K562 (cell line): ENCODE measurements at regions not wholly inside any gene's neighbourhood (a gene's known extent, or its start where the extent isn't known, plus 50 kb on each side); places are given as distances from the start of the nearest gene placed in this dataset.

Experiments used
- ATAC-seq: fragments of 200-7000 bp; cut with Tn5 transposase; 3 replicates; pipeline ENCODE4 v1.9.1; 2020; ENCODE audit warnings: moderate library complexity
- BruUV-seq: library from RNA; stranded (reverse); fragments of 400-500 nt; replicated peaks from 2 replicates; lab custom pipeline; 2021; lab: Mats Ljungman, UMichigan
- CTCF ChIA-PET: fragments of 300-600 bp; formaldehyde crosslinking; extraction: SDS; loops from one replicate; lab custom pipeline; 2021; ENCODE audit warnings: low intra/inter-chr PET ratio; lab: Yijun Ruan, JAX
- POLR2A ChIA-PET: fragments of 300-600, 350-650 bp; sonication (Branson Sonifier 250); formaldehyde crosslinking; extraction: SDS; loops from one replicate; lab custom pipeline; 2021; ENCODE audit warnings: antibody characterized with exemption, inconsistent platforms; lab: Yijun Ruan, JAX
- DNase-seq, 4 experiments: peaks; one replicate each; pipeline versions ENCODE4 v3.0.0 to v3.0.0-alpha.2; 2011 to 2018; ENCODE audit warnings: low spot score in 3 of 4, mixed read lengths in 3 of 4; ENCODE audit errors: extremely low read depth in 1 of 4
- FAIRE-seq: peaks from 2 replicates; lab custom pipeline; 2011; peaks lifted over from hg19 to GRCh38; lab: Jason Lieb, UNC
- H2AFZ ChIP-seq: 2 replicates; pipeline ENCODE4 v1.6.0; 2011; ENCODE audit warnings: low read depth, low read length, control low read depth, inconsistent platforms
- H3K27ac ChIP-seq: fragments of 200-600 bp; 3 replicates; pipeline ENCODE4 v1.8.0; 2011; ENCODE audit warnings: low read depth, mild to moderate bottlenecking, control low read depth, inconsistent platforms, low read length, moderate library complexity, mixed read lengths; ENCODE audit errors: extremely low read depth
- H3K27me3 ChIP-seq, 2 experiments: fragments of 300-600 bp in 1 of 2; 2 replicates in 1 of 2; 3 replicates in 1 of 2; pipeline versions ENCODE4 v1.6.0 to v1.8.0; 2011; ENCODE audit warnings: inconsistent platforms in 2 of 2, low read length in 2 of 2, mild to moderate bottlenecking in 1 of 2, mixed read lengths in 1 of 2, moderate library complexity in 1 of 2; ENCODE audit not compliant: control insufficient read depth in 2 of 2, insufficient read depth in 2 of 2
- H3K36me3 ChIP-seq: fragments of 300-600 bp; 3 replicates; pipeline ENCODE4 v1.8.0; 2011; ENCODE audit warnings: mild to moderate bottlenecking, low read length, inconsistent platforms; ENCODE audit not compliant: control insufficient read depth, insufficient read depth
- H3K4me1 ChIP-seq, 2 experiments: fragments of 200-600 bp in 1 of 2; replicated peaks in 1 of 2; 2 replicates in 1 of 2; 3 replicates in 1 of 2; pipeline versions ENCODE4 v1.5.1 to v1.8.0; 2011; ENCODE audit warnings: inconsistent platforms in 2 of 2, low read length in 2 of 2, mild to moderate bottlenecking in 1 of 2, mixed read lengths in 1 of 2, moderate library complexity in 1 of 2; ENCODE audit not compliant: control insufficient read depth in 2 of 2, insufficient read depth in 2 of 2
- H3K4me2 ChIP-seq: 2 replicates; pipeline ENCODE4 v1.6.1; 2011; ENCODE audit warnings: low read length, control low read depth, inconsistent platforms, mixed read lengths; ENCODE audit not compliant: insufficient read depth
- H3K4me3 ChIP-seq: fragments of 200-600 bp; sonication (generic), shearing (Covaris generic); 2 replicates; pipeline ENCODE4 v1.5.1; 2016; ENCODE audit warnings: control low read depth, inconsistent platforms
- H3K79me2 ChIP-seq: fragments of 200-600 bp; 3 replicates; pipeline ENCODE4 v1.8.0; 2011; ENCODE audit warnings: low read length, inconsistent platforms; ENCODE audit not compliant: control insufficient read depth, insufficient read depth
- H3K9ac ChIP-seq, 2 experiments: 2 replicates each; pipeline versions ENCODE4 v1.6.0 to v1.6.1; 2011; ENCODE audit warnings: low read depth in 2 of 2, low read length in 2 of 2, control low read depth in 1 of 2, inconsistent platforms in 1 of 2, mild to moderate bottlenecking in 1 of 2, mixed read lengths in 1 of 2; ENCODE audit not compliant: insufficient read depth in 1 of 2
- H3K9me1 ChIP-seq: one replicate; pipeline ENCODE4 v1.6.0; 2011; ENCODE audit warnings: inconsistent platforms, mild to moderate bottlenecking, low read length, moderate library complexity; ENCODE audit not compliant: control insufficient read depth, insufficient read depth
- H3K9me3 ChIP-seq: replicated peaks from 2 replicates; pipeline ENCODE4 v1.5.1; 2011; ENCODE audit warnings: low read depth, low read length, inconsistent platforms; ENCODE audit not compliant: control insufficient read depth, insufficient read depth
- H4K20me1 ChIP-seq: replicated peaks from 2 replicates; pipeline ENCODE4 v1.6.1; 2011; ENCODE audit warnings: low read length, inconsistent platforms, mixed read lengths; ENCODE audit not compliant: control insufficient read depth, insufficient read depth
- CTCF ChIP-seq, 3 experiments: IDR thresholded peaks in 2 of 3; conservative IDR thresholded peaks in 1 of 3; 2 replicates each; pipeline ENCODE4 v1.5.1; 2011 to 2012; ENCODE audit warnings: low read length in 3 of 3, mild to moderate bottlenecking in 3 of 3, control low read depth in 2 of 3, improper control_type of control experiment in 1 of 3, inconsistent platforms in 1 of 3, low read depth in 1 of 3, mixed read lengths in 1 of 3, moderate library complexity in 1 of 3; ENCODE audit not compliant: insufficient read depth in 2 of 3
- ETV6 ChIP-seq, 3 experiments: fragments of 150-350 bp in 1 of 3; sonication (generic) in 1 of 3; formaldehyde crosslinking in 1 of 3; IDR thresholded peaks; 2 replicates each; pipeline versions ENCODE4 v1.6.1 to v1.8.0; 2014 to 2022; ENCODE audit warnings: borderline replicate concordance in 2 of 3, low read depth in 2 of 3, antibody characterized with exemption in 1 of 3, low read length in 1 of 3, mild to moderate bottlenecking in 1 of 3, missing genetic modification reagents in 1 of 3
- HNRNPLL ChIP-seq: fragments of 200-400 bp; formaldehyde crosslinking; IDR thresholded peaks from 2 replicates; pipeline ENCODE4 v1.6.1; 2017; ENCODE audit warnings: low read length, low read depth, mild to moderate bottlenecking; ENCODE audit not compliant: poor library complexity, severe bottlenecking
- RAD21 ChIP-seq, 2 experiments: fragments of 250-450 bp in 1 of 2; fragments of 450-650 bp in 1 of 2; sonication (Bioruptor Pico) in 1 of 2; formaldehyde crosslinking in 1 of 2; IDR thresholded peaks in 1 of 2; conservative IDR thresholded peaks in 1 of 2; 2 replicates each; pipeline versions ENCODE4 v1.4.0 to v1.8.0; 2020 to 2022; ENCODE audit warnings: mild to moderate bottlenecking in 2 of 2, moderate library complexity in 1 of 2
- ZBTB33 ChIP-seq: sonication (generic); formaldehyde crosslinking; IDR thresholded peaks from 2 replicates; pipeline ENCODE4 v1.8.1; 2023; ENCODE audit warnings: mild to moderate bottlenecking, missing genetic modification reagents
- ZNF717 ChIP-seq: fragments of 250-450 bp; sonication (Bioruptor Pico); IDR thresholded peaks from 2 replicates; pipeline ENCODE4 v1.5.0; 2021
- WGBS: fragments of 100-300 bp; shearing (Covaris generic); methylation state at CpG from one replicate; pipeline ENCODE4 v1.1.6; 2016; ENCODE audit warnings: low coverage, mixed read lengths; ENCODE audit not compliant: insufficient coverage; ENCODE audit errors: missing lambda C conversion rate; 5-methylcytosine and 5-hydroxymethylcytosine counted together
- in situ Hi-C: fragments of 300-500 bp; cut with MboI; formaldehyde crosslinking; loops from 4 replicates; pipeline ENCODE4 v1.15.0; 2018; ENCODE audit warnings: inconsistent platforms, mixed read lengths
- intact Hi-C: fragments of 100-400 bp; cut with micrococcal nuclease; formaldehyde crosslinking; loops from 2 replicates; pipeline ENCODE4 v1.14.2; 2022

DNA sequence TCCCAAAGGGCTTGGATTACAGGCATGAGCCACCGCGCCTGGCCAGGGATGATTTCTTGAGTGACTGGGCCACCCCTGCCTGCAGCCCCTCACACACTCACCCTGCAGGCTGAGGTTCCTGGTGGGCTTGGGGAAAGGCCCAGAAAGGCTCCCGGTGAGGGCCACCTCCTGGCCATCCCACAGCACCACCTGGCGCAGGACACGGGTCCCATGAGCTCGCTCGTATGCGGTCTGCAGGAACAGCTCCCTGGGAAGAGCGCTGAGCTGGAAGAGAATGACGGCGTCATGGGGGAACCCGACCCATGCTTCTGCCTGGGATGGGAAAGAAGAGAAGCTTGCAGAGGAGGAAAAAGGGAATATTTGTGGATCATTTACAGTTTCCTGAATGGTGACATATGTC, 59.3 kb downstream of the RMI2 start:
- no peak overlapping the region for H3K27ac ChIP-seq
- no peak overlapping the region for H2AFZ ChIP-seq
- H3K27me3 ChIP-seq: peaks cover 3 to 49% of the 10 kb centered on the region in 2 experiments; a peak in 4 of 5 replicates
- CTCF ChIA-PET: interaction anchor here (0.9 to 1.9 kb wide), 2 partner anchors 8 to 441 kb away, joined by 4 to 7 read pairs; no protein-coding TSS in a partner anchor
- no peaks in the 10 kb centered on the region for H3K79me2 ChIP-seq
- no peak overlapping the region for H3K4me2 ChIP-seq
- FAIRE-seq (no peak), DNase-seq (no peak), ATAC-seq (0 out of 3 replicates have a peak, but pooled peaks have one; percentile 33)
- no peaks in the 10 kb centered on the region for H3K9me3 ChIP-seq
- 0 out of 2 replicates have a peak, but pooled peaks cover 3% of the 10 kb centered on the region for H4K20me1 ChIP-seq
- no peaks in the 10 kb centered on the region for H3K36me3 ChIP-seq
- H3K4me1 ChIP-seq: peaks cover 0 to 23% of the 10 kb centered on the region in 2 experiments; a peak in 2 of 5 replicates
- POLR2A ChIA-PET: interaction anchor here (0.7 kb wide), 1 partner anchor 171 kb away, joined by 4 read pairs; no protein-coding TSS in a partner anchor
- BruUV-seq: no TSS peak
- in situ Hi-C loops: loop anchor here (5.0 to 10.0 kb wide), 2 partner anchors 250 to 408 kb away; no protein-coding TSS in a partner anchor
- 21% methylated on average over 12 of the region's 12 CpGs for WGBS
- TF ChIP-seq CTCF (IDR thresholded peaks at IDR 0.05 in 2 of 3, conservative IDR thresholded peaks at IDR 0.05 in 1 of 3; ENCODE audit: insufficient read depth in 2 of 3, low read depth in 1 of 3, low read length in 3 of 3) (peak in 2 of 3 experiments; percentile 10 to 12; a peak in 1 of 6 replicates), RAD21 (CRISPR knock-in tag; conservative IDR thresholded peaks at IDR 0.05 in 1 of 2, IDR thresholded peaks at IDR 0.05 in 1 of 2) (peak in 1 of 2 experiments; percentile 22; a peak in 1 of 4 replicates), ZNF717 (no peak), ETV6 (IDR thresholded peaks at IDR 0.05; ENCODE audit: borderline replicate concordance in 1 of 2, low read depth in 2 of 2, low read length in 1 of 2) (no peak), ETV6 (CRISPR knock-in tag; IDR thresholded peaks at IDR 0.05; ENCODE audit: borderline replicate concordance) (no peak), HNRNPLL (no peak), ZBTB33 (CRISPR knock-in tag) (0 out of 2 replicates have a peak, but pooled peaks have one; percentile 21)
- TF ChIP-seq, all 486 proteins: peak for 3
- no peaks in the 10 kb centered on the region for H3K9me1 ChIP-seq
- intact Hi-C loops: loop anchor here (2.0 to 10.0 kb wide), 4 partner anchors 120 to 440 kb away; a partner anchor contains a TSS
- no peak overlapping the region for H3K4me3 ChIP-seq
- no peak overlapping the region for H3K9ac ChIP-seq
